Nephron (organoid): ENCODE measurements at regions not wholly inside any gene's neighbourhood (a gene's known extent, or its start where the extent isn't known, plus 50 kb on each side); places are given as distances from the start of the nearest gene placed in this dataset.

Source experiments
- H3K27ac Mint-ChIP-seq, 3 experiments: 2 replicates each; pipeline ENCODE4 v1.8.0; 2020; ENCODE audit warnings: mixed read lengths in 3 of 3, mild to moderate bottlenecking in 2 of 3, moderate library complexity in 1 of 3
- H3K27me3 Mint-ChIP-seq: 2 replicates; pipeline ENCODE4 v1.8.0; 2021; ENCODE audit warnings: low read depth, mild to moderate bottlenecking, moderate library complexity, mixed read lengths
- H3K36me3 Mint-ChIP-seq: 2 replicates; pipeline ENCODE4 v1.8.0; 2020; ENCODE audit warnings: low read depth, mixed read lengths
- H3K4me1 Mint-ChIP-seq: 2 replicates; pipeline ENCODE4 v1.8.0; 2020; ENCODE audit warnings: mixed read lengths
- H3K4me3 Mint-ChIP-seq, 3 experiments: 2 replicates each; pipeline ENCODE4 v1.8.0; 2020; ENCODE audit warnings: mild to moderate bottlenecking in 3 of 3, mixed read lengths in 3 of 3, moderate library complexity in 2 of 3
- H3K9me3 Mint-ChIP-seq: 2 replicates; pipeline ENCODE4 v1.8.0; 2020; ENCODE audit warnings: mixed read lengths
- CTCF ChIP-seq, 3 experiments: fragments of 200-600 bp; sonication (generic); IDR thresholded peaks; one replicate each; pipeline ENCODE4 v1.5.0; 2021; ENCODE audit warnings: antibody characterized with exemption in 3 of 3; ENCODE audit not compliant: unreplicated experiment in 3 of 3

DNA sequence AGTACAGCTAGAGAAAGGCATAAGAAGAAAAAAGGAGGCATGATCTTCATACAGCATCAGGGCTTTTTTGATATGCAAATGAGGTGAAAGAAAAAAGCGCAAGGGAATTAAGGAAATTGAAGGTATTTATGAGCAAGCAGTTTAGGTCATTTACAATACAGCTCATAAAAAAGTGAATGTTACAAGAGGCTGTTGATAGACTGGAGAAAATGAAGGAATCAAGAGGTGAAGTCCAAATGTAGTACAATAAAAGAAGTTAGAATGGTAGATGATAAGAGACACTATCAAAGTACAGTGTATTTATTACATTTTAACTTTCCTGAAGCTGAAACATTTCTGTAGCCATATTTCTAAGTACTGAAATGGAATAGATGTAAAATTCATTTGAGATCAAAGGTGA is 1349.5 kb downstream of the ADGRL3 start:
- no peak for TF ChIP-seq CTCF (IDR thresholded peaks at IDR 0.05; ENCODE audit: unreplicated experiment in 3 of 3)
- Mint-ChIP-seq H3K4me3 (no peak overlapping the region), H3K4me1 (peaks cover 4% of the 10 kb centered on the region), H3K27me3 (no peaks in the 10 kb centered on the region), H3K27ac (no peak overlapping the region), H3K9me3 (no peaks in the 10 kb centered on the region), H3K36me3 (no peaks in the 10 kb centered on the region)

DNA sequence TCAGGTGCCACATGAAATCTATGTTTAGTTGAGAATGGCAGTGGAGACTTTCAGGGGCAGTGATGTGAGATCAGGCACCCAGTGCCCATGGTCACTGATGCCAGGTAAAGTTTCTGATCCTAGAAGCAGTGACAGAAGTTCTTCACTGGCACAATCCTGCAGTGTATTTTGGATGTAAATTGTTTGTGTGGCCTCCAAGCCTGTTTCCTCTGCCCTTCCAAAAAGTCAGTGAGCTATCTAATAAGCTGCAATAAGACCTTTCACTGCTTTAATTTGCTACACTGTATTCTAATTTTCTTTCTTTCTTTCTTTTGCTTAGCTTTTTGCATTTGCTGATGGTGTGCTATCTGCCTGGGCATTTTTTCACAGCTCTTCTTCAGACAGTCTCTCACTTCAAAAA is 1348.6 kb downstream of the ADGRL3 start:
- no peak overlapping the region for H3K4me3 Mint-ChIP-seq
- H3K4me1 Mint-ChIP-seq = peaks cover 4% of the 10 kb centered on the region
- TF ChIP-seq CTCF (IDR thresholded peaks at IDR 0.05; ENCODE audit: unreplicated experiment in 3 of 3) = no peak
- no peak overlapping the region for H3K27ac Mint-ChIP-seq
- no peaks in the 10 kb centered on the region for H3K36me3 Mint-ChIP-seq
- no peaks in the 10 kb centered on the region for H3K27me3 Mint-ChIP-seq
- no peaks in the 10 kb centered on the region for H3K9me3 Mint-ChIP-seq

DNA sequence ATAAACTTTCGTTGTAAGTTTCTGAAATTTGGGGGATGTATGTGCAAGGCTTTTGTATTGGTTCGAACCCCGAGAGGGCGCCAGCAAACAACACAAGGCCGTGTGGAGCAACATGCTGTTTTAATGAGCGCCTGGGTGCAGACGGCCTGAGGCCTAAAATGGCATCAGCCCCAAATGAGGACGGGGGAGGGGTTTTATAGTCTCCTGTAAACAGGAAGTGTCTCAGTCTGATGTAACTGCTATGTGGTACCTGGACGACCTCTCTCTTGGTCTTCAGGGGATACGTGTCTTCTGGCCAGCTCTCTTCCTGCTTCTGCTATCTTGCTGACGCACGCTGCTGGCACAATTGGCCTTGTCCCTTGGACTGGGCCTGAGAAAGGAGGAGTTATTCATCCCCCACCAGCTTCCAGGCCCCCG is 1348.0 kb downstream of the ADGRL3 start:
- H3K27ac Mint-ChIP-seq = no peak overlapping the region
- no peak for TF ChIP-seq CTCF (IDR thresholded peaks at IDR 0.05; ENCODE audit: unreplicated experiment in 3 of 3)
- H3K9me3 Mint-ChIP-seq = no peaks in the 10 kb centered on the region
- H3K27me3 Mint-ChIP-seq = no peaks in the 10 kb centered on the region
- no peak overlapping the region for H3K4me3 Mint-ChIP-seq
- no peaks in the 10 kb centered on the region for H3K36me3 Mint-ChIP-seq
- peaks cover 4% of the 10 kb centered on the region for H3K4me1 Mint-ChIP-seq

DNA sequence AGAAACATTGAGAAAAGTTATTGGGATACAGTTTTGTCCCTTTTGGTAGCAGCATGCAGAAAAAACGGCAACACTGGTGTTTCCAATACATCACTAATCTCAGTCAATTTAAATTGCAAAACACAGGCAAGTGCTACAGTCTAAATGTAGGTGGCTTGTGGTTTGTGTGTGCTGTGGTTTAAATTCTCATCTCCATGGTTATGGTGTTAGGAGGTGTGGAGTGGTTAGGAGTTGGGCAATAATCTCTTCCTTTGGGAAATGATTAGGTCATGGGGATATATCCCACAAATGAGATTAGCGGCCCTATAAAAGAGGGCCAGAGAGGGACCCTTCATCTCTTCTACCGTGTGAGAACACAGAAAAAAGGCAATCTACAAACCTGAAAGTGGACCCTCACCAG is 1344.3 kb downstream of the ADGRL3 start:
- TF ChIP-seq CTCF (IDR thresholded peaks at IDR 0.05; ENCODE audit: unreplicated experiment in 3 of 3) = no peak
- H3K4me3 Mint-ChIP-seq = no peak overlapping the region
- H3K27me3 Mint-ChIP-seq = no peaks in the 10 kb centered on the region
- H3K27ac Mint-ChIP-seq = no peak overlapping the region
- peaks cover 5% of the 10 kb centered on the region for H3K9me3 Mint-ChIP-seq
- H3K4me1 Mint-ChIP-seq = peaks cover 4% of the 10 kb centered on the region
- H3K36me3 Mint-ChIP-seq = no peaks in the 10 kb centered on the region

DNA sequence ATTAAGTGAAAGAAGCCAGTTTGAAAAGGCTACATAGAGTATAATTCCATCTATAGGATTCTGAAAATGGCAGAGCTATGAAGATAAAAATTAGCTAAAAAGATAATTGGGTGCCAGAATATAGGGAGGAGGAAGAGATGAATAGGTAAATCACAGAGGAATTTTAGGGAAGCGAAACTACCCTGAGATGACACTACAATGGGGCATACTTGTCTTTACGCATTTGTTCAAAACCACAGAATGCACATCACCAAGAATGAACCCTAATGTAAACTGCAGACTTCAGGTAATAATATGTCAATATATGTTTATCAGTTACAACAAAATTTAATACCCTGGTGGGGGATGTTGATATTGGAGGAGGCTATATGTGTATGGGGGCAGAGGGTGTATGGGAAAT is 1342.9 kb downstream of the ADGRL3 start:
- H3K4me1 Mint-ChIP-seq = no peaks in the 10 kb centered on the region
- no peak overlapping the region for H3K4me3 Mint-ChIP-seq
- no peak for TF ChIP-seq CTCF (IDR thresholded peaks at IDR 0.05; ENCODE audit: unreplicated experiment in 3 of 3)
- H3K27me3 Mint-ChIP-seq = no peaks in the 10 kb centered on the region
- no peak overlapping the region for H3K27ac Mint-ChIP-seq
- H3K36me3 Mint-ChIP-seq = no peaks in the 10 kb centered on the region
- peaks cover 11% of the 10 kb centered on the region for H3K9me3 Mint-ChIP-seq

DNA sequence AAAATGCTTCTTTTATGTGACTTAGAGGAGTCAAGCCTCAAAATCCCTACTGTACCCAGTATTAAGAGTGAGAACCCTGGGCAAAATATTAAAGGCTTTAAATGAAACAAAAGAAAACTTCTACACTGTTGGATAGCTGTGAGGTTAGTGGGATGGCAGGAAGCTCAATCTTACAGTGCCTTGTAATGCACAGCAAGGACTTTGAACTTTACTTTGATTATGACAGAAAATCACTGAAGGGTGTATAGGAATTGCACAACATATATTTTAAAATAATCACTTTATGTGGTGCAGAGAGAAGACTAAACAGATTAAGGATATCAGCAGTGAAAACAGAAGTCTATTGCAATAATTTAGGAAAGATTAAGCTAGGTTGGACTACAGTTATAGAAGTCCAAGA is 1333.4 kb downstream of the ADGRL3 start:
- H3K4me3 Mint-ChIP-seq = no peak overlapping the region
- TF ChIP-seq CTCF (IDR thresholded peaks at IDR 0.05; ENCODE audit: unreplicated experiment in 3 of 3) = no peak
- no peaks in the 10 kb centered on the region for H3K36me3 Mint-ChIP-seq
- H3K27ac Mint-ChIP-seq = no peak overlapping the region
- no peaks in the 10 kb centered on the region for H3K4me1 Mint-ChIP-seq
- H3K27me3 Mint-ChIP-seq = no peaks in the 10 kb centered on the region
- H3K9me3 Mint-ChIP-seq = peaks cover 6% of the 10 kb centered on the region
